Breast epithelium (tissue), 4 donors: ENCODE measurements at regions not wholly inside any gene's neighbourhood (a gene's known extent, or its start where the extent isn't known, plus 50 kb on each side); places are given as distances from the start of the nearest gene placed in this dataset.

Source experiments
- DNase-seq, 2 donors: peaks; one replicate each; pipeline ENCODE4 v3.0.0-alpha.2; 2019; ENCODE audit warnings: low spot score in 2 of 2
- H3K27ac ChIP-seq, 2 donors: fragments of 200-600 bp; sonication (generic) in 1 of 2; one replicate each; pipeline ENCODE4 v1.5.1; 2016 to 2019; ENCODE audit warnings: mild to moderate bottlenecking in 1 of 2
- H3K27me3 ChIP-seq, 2 donors: fragments of 200-600 bp; sonication (generic) in 1 of 2; one replicate each; pipeline versions ENCODE4 v1.5.1 to v1.6.0; 2017 to 2019; ENCODE audit warnings: control low read depth in 1 of 2, mild to moderate bottlenecking in 1 of 2
- H3K36me3 ChIP-seq: fragments of 200-600 bp; one replicate; pipeline ENCODE4 v1.5.1; 2019
- H3K4me1 ChIP-seq, 2 donors: fragments of 200-600 bp; sonication (generic); one replicate each; pipeline ENCODE4 v1.5.1; 2016 to 2019; ENCODE audit warnings: control low read depth in 1 of 2
- H3K4me3 ChIP-seq, 3 donors: fragments of 200-600 bp; sonication (generic); 1 replicate in 2 of 3; 2 replicates in 1 of 3; pipeline ENCODE4 v1.5.1; 2016 to 2019; ENCODE audit warnings: mild to moderate bottlenecking in 3 of 3, moderate library complexity in 2 of 3
- H3K9me3 ChIP-seq, 2 donors: fragments of 200-600 bp; sonication (generic) in 1 of 2; one replicate each; pipeline ENCODE4 v1.5.1; 2016 to 2019; ENCODE audit warnings: control low read depth in 1 of 2
- POLR2A ChIP-seq: fragments of 450-650 bp; IDR thresholded peaks from one replicate; pipeline ENCODE4 v1.6.1; 2016; ENCODE audit warnings: antibody characterized with exemption, mild to moderate bottlenecking, moderate library complexity
- POLR2AphosphoS5 ChIP-seq, 3 donors: sonication (generic); formaldehyde crosslinking; IDR thresholded peaks; one replicate each; pipeline ENCODE4 v1.6.1; 2017; ENCODE audit warnings: antibody characterized with exemption in 3 of 3
- intact Hi-C: fragments of 100-400 bp; cut with DNase I; formaldehyde crosslinking; loops from one replicate; pipeline ENCODE4 v1.15.1; 2023; ENCODE audit warnings: low total_unique reads
- TF ChIP-seq, protein P1 (sequence below), 3 donors: fragments of 450-650 bp; IDR thresholded peaks; one replicate each; pipeline ENCODE4 v1.5.1; 2016 to 2017; ENCODE audit warnings: antibody characterized with exemption in 3 of 3, mild to moderate bottlenecking in 3 of 3, moderate library complexity in 3 of 3

DNA sequence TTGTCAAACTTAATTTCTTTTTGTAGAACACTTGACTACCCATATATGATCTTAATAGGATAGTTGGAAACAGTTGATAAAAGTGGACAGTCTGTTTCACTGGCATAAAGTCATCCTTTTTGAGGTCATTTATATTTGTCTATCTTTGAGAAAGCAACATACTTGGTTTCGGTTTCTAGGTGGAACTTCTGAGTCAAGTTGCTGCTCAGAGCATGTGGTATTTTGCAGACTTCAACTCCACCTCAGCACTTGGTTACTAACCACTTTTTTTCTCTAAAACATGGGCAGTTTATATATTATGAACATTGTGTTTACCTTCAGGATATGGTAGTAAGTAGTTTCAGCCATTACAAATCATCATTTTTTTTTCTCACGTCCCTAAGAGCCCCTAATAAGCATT lies 1749.0 kb upstream of the C9orf72 start:
- H3K27ac ChIP-seq: no peak overlapping the region
- H3K4me1 ChIP-seq: no peaks in the 10 kb centered on the region
- TF ChIP-seq, protein P1, sequence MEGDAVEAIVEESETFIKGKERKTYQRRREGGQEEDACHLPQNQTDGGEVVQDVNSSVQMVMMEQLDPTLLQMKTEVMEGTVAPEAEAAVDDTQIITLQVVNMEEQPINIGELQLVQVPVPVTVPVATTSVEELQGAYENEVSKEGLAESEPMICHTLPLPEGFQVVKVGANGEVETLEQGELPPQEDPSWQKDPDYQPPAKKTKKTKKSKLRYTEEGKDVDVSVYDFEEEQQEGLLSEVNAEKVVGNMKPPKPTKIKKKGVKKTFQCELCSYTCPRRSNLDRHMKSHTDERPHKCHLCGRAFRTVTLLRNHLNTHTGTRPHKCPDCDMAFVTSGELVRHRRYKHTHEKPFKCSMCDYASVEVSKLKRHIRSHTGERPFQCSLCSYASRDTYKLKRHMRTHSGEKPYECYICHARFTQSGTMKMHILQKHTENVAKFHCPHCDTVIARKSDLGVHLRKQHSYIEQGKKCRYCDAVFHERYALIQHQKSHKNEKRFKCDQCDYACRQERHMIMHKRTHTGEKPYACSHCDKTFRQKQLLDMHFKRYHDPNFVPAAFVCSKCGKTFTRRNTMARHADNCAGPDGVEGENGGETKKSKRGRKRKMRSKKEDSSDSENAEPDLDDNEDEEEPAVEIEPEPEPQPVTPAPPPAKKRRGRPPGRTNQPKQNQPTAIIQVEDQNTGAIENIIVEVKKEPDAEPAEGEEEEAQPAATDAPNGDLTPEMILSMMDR (IDR thresholded peaks at IDR 0.05): no peak
- no peak for TF ChIP-seq POLR2A
- no peak for TF ChIP-seq POLR2AphosphoS5 (IDR thresholded peaks at IDR 0.05)
- no peaks in the 10 kb centered on the region for H3K27me3 ChIP-seq
- H3K36me3 ChIP-seq: no peaks in the 10 kb centered on the region
- DNase-seq: no peak
- intact Hi-C loops: no loop called here
- peaks cover 0 to 11% of the 10 kb centered on the region in 2 donors for H3K9me3 ChIP-seq
- H3K4me3 ChIP-seq: no peak overlapping the region

DNA sequence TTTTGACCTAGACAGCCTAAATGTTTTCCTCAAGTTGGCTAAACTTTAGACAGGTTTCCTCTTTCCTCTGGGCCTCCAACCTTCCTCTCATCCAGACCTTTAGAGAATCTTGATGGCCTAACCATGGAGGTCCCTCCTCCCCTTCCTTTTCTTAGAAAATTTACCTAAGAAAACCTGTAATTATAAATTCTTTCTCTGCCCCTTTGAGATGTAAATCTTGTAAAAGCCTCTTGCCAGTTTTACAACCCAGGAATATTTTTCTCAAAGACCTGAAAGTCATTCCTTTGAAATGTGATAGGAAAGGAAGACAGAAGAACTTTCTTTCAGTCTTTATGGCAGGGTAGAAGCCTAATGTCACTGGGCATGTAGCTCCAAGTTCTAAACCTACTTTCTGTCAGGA lies 1752.6 kb upstream of the C9orf72 start:
- intact Hi-C loops: no loop called here
- Histone ChIP-seq H3K27ac (no peak overlapping the region), H3K4me1 (no peaks in the 10 kb centered on the region), H3K4me3 (no peak overlapping the region), H3K27me3 (no peaks in the 10 kb centered on the region), H3K36me3 (no peaks in the 10 kb centered on the region), H3K9me3 (peaks cover 0 to 11% of the 10 kb centered on the region in 2 donors)
- TF ChIP-seq, protein P1 (IDR thresholded peaks at IDR 0.05): no peak
- TF ChIP-seq POLR2AphosphoS5 (IDR thresholded peaks at IDR 0.05): no peak
- no peak for TF ChIP-seq POLR2A
- DNase-seq: no peak

- DNase-seq: no peak
- Histone ChIP-seq H3K27me3 (no peaks in the 10 kb centered on the region), H3K9me3 (no peaks in the 10 kb centered on the region), H3K4me3 (no peak overlapping the region), H3K27ac (no peak overlapping the region), H3K36me3 (no peaks in the 10 kb centered on the region), H3K4me1 (no peaks in the 10 kb centered on the region)
- intact Hi-C loops: no loop called here
- TF ChIP-seq POLR2A (no peak), POLR2AphosphoS5 (IDR thresholded peaks at IDR 0.05) (no peak)
- TF ChIP-seq, protein P1 (IDR thresholded peaks at IDR 0.05): no peak
These were observed 1759.5 kb upstream of the C9orf72 start for GRCh38 chr9:29332789-29333188.

- H3K27me3 ChIP-seq: no peaks in the 10 kb centered on the region
- H3K9me3 ChIP-seq: no peaks in the 10 kb centered on the region
- no peak overlapping the region for H3K4me3 ChIP-seq
- TF ChIP-seq POLR2AphosphoS5 (IDR thresholded peaks at IDR 0.05) (no peak), POLR2A (no peak)
- TF ChIP-seq, protein P1 (IDR thresholded peaks at IDR 0.05): no peak
- H3K4me1 ChIP-seq: no peaks in the 10 kb centered on the region
- no peak for DNase-seq
- H3K27ac ChIP-seq: no peak overlapping the region
- intact Hi-C loops: no loop called here
- H3K36me3 ChIP-seq: no peaks in the 10 kb centered on the region
These were observed 1763.0 kb upstream of the C9orf72 start for GRCh38 chr9:29336281-29336680.

GRCh38 chr9:29339387-29339786 lies 1766.1 kb upstream of the C9orf72 start:
- DNase-seq: no peak
- TF ChIP-seq, protein P1 (IDR thresholded peaks at IDR 0.05): no peak
- TF ChIP-seq POLR2A: no peak
- TF ChIP-seq POLR2AphosphoS5 (IDR thresholded peaks at IDR 0.05): no peak
- Histone ChIP-seq H3K4me3 (no peak overlapping the region), H3K9me3 (peaks cover 0 to 8% of the 10 kb centered on the region in 2 donors), H3K4me1 (no peaks in the 10 kb centered on the region), H3K27ac (no peak overlapping the region), H3K27me3 (no peaks in the 10 kb centered on the region), H3K36me3 (no peaks in the 10 kb centered on the region)
- intact Hi-C loops: no loop called here
